A172 (cell line): ENCODE measurements at regions not wholly inside any gene's neighbourhood (a gene's known extent, or its start where the extent isn't known, plus 50 kb on each side); places are given as distances from the start of the nearest gene placed in this dataset.

Experiments
- DNase-seq: peaks from one replicate; pipeline ENCODE4 v3.0.0-alpha.2; 2015; ENCODE audit warnings: low spot score

DNA sequence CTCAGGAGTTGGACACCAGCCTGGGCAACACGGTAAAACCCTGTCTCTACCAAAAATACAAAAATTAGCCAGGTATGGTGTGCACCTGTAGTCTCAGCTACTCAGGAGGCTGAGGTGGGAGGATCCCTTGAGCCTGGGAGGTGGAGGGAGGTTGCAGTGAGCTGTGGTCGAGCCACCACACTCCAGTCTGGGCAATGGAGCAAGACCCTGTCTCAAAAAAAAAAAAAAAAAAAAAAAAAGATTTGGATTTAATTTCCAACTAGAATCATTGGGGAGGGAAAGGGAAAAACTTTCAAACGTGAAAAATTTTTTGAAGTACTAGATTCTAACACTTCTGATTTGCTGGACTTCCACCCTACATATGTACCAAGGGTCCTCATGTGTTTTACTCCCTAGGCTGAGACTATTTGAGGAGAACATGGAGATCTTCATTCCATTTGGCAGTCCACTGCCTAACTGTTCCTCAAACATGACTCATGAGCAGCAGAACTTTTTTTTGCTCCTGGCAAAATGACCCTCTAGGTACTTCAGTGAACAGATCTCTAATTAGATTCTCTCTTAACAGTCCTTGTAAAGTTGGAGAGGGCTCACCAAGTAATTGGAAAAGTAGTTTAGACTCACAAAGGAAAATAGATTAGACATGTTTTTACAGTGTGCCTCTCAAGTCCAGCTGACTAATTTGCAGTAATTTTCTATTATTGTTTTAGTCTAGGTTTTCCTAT is 267.6 kb downstream of the METTL4 start:
- DNase-seq, result peak; percentile 64

DNA sequence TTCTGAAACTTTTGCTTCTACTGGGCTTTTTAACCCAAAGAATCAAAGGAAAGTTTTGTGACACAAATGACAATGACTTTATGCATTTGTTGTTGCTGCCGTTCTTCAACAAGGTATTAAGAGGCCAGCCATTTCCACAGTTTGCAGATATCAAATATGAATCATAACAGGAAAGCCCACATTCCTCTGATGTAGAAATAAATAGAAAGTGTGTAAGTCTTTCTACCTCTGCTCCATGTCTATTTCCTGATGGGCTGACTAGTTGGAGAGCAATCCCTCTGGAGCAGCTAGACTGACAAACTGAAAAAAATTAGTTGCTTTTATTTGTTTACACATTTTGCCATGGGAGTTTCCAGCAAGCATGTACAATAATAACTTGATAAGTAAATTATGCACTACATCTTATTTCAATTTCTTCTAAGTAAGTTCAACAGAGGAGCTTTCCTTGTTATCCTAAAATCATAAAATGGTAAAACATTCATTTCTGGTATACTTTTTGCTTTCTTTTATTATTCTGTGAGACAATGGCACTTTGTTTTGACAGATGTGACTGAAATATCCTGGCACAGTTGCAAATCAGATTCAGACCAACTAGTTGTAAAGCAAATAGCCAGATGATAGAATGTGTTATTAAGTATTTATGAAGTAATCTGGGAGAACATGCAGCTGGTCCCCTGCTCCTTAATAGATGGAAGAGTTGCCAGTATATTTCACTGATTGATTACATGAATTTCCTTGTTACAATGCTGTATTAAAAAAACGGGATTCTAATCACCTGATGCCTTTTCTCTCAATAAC is 266.7 kb downstream of the METTL4 start:
- DNase-seq, result peak; percentile 45

DNA sequence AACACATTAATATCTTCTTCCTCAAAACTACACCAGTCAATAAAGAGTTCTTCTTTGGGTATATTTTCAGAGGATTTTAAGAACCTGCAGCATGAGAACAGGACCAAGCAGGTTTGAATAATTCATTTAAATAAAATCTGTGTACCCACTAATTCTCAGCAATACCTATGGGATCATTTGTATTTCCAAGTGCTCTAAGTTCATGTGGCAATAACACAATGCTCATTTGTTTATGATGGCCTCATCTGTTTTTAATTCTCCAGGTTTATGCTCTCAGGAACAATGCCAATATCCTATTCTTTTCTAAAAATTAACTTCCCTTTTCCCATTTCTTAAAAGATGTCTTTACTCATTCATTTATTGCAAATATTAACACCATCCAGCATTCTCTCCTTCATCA is 264.7 kb downstream of the METTL4 start:
- DNase-seq, result no peak

DNA sequence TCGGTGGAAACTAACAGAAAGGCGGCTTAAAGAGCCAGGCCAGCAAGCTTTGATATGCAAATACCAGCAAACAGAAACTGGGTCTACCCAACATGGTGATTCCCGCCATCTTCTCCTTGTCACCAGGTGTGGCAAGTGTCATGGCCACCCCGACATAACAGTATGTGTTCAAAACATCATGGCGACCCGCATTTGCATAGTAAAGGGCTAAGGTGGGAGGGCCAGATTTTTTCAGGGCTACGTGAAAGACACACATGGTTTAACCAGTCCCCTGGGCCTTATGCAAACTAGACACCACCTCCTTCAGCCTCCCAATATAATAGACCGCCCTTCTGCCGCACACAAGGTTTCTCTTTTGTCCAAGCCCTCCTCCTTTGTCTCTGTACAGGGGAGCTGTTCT is 260.4 kb downstream of the METTL4 start:
- no peak for DNase-seq

DNA sequence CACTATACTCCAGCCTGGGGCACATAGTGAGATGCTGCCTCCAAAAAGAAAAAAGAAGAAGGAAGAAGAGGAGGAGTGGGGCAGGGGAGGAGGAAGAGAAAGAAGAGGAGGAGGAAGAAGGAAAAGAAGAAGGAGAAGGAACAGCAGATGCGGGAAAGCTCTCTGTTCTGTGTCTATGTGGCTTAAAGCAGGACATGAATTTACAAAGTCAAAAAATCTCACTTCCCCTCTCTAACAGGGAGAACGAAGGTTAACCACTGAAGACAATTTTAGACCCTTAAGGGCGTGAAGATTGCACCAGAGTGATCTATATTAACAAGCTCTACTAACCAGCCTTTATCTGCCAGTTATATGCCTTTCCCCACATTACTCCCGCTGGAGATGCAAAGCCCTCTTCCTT is 258.9 kb downstream of the METTL4 start:
- DNase-seq, result no peak

DNA sequence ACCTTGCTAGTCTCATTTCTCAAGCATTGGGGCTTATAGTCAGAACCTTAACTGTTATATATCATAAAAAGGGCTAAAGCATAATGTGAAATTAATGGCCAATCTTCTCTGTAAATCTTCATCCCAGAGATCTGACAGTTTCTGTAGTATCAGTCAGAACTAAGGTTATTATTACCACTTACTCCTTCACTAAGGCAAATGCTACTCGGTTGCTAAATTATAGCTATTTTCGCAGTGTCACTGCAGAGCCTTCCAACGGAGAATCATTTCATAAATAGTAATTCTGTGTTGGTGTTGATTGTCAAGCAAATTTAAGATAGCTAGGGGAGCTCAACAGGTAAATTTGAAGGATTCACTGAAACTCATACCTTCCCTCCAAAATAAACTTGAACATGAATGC is 258.0 kb downstream of the METTL4 start:
- DNase-seq, result no peak

DNA sequence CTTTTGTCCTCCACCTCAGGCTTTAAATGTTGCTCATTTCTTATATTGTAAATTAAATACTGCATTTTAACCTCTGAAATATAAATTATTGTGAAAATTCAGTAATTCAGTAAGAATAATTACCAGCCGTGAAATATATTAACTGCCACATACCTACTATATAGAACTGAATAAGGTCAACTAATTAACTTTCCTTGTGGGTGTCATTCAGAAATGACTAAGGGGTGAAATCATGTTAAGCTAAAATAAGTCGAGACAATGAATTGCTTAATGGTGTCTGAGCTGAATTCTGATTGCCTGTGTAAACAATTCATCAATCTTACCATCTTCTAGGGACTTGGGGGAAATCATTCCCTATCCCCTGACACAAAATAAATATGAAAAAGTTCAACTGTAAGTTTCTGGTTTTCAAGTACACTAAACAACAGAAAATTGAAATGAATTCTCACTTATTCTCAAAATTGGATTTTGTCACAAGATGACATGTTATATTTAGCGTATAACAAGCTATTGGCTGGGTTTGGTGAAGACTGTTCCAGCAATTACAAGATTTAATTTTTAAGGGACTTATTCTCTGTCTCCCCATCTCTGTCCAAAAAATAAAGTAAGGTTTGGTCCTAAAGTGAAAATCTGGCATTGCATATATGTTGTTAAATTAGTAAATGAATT is 255.1 kb downstream of the METTL4 start:
- no peak for DNase-seq

DNA sequence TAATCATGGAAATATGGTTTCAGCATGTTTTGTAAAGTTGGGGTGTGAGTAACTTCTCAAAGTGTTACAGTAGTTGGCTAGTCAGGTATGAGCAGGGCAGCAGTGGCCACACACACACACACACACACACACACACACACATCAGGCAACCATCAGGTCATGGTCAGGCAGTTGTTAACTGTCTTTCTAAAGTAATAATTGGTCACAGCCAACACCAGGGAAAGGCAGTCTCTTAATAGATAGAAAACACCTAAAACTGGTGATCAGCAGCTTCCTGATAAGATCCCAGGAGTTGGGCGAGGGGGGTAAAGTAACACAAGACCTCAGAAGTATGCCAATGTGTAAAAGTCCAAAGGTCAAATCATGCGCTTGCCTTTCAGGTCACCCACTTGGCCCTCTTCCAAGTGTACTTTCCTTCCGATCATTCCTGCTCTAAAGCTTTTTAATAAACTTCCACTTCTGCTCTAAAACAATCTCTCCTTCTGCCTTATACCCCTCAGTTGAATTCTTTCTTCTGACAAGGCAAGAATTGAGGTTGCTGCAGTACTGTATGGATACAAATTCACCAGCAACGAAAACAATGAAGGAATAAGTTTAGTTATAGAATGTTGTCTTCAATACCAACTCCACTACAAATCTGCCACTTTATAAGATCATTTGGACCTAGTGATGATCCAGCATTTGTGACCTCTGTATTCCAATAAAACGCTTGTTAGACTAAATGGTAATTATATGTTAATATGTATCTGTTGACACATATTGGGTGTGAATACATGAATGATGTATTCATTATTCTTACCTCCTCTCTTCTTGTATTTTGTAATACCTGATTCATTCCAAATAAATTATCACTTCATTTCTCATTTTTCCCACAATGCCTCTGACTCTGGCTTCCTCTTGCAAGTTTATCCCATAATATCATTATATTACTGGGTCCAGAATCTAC is 254.3 kb downstream of the METTL4 start:
- no peak for DNase-seq

DNA sequence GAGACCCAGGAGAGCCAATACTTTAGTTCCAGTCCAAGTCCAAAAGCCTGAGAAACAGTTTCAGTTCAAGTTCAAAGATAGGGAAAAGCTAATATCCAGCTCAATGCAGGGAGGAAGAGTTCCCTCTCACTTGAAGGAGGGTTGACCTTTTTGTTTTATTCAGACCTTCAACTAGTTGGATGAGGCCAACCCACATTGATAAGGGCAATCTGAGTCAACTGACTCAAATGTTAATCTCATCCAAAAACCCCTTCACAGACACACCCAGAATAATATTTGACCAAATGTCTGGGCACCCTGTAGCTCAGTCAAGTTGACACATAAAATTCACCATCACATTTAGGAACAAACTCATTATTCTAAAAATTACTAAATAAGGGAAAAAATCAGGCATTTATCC is 246.8 kb downstream of the METTL4 start:
- no peak for DNase-seq

DNA sequence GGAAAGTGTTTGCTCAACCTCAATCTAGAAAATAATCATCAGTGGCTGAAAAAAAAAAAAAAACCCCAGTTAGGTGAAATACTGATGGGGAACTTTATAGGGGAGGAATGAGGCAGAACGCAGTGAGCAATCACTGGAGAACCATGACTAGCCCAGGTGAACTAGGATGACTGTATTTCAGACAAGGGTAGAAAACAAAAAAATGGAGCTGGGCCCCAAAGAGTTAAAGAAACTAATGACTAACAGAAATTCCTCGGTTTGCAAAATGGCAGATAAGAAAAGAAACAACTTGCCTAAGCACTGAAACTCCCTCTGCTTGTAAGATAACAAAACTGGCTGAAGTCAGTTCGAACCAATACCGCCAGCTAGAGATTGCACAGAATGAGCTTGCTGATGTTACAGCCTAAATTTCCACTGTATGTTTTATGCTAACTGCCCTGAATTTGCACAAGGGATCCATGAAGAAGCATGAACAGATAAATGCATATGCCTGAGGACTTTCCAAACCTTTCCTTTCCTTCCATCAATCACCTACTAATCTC is 245.9 kb downstream of the METTL4 start:
- DNase-seq, result peak; percentile 55

DNA sequence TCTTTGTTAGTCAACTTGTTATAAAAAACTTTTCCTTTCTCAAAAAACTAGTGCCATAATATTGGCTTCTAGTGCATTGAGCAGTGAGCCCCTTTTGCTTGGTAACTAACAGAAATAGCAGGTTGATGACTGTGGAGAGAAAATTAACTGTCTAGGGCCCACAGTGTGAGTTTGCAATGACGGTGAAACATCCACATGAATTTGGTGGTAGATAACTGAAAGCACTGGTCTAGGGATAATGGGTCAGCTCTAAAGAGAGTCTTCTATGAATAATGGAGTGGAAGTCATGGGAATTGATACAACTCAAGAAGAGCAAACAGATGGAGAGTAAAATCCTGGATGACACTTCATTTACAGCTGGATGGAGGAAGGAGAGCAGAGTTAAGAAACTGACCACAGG is 245.4 kb downstream of the METTL4 start:
- no peak for DNase-seq

DNA sequence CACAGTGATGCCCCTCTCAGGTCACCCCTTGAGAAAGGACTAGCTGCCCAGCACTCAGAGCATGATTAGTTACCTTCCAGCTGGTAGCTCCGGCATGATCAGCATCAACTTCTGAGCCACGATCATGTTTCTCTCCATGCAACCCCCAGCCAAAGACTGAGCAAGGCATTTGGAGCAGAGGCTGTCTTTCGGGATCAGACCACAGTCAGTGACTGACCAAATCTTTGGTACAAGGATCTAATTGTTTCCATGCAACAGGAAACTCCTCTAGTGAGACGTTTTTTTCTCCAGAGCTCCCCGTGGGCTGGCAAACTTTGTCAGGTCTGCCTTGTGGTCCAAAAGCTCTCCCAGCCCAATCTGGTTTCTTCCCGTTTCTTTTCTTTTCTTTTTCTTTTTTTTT is 244.3 kb downstream of the METTL4 start:
- DNase-seq, result no peak

DNA sequence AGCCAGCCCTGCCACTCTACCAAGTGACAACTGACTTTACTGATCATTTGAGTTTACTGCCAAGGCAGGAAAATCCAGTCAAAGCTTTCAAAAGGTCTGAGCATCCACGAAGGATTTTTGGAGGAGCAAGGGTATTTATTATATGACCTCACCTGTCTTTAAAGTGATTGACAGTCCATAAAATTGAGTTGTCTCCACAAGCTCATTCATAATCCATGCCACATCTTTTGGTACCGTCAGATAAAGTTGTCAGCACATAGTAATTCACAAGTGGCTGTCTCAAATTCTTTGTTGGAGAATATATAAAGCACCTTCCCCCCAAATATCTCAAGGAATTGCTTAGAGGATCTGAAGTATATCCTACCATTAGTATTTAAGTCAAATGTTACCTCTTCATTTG is 240.5 kb downstream of the METTL4 start:
- no peak for DNase-seq

DNA sequence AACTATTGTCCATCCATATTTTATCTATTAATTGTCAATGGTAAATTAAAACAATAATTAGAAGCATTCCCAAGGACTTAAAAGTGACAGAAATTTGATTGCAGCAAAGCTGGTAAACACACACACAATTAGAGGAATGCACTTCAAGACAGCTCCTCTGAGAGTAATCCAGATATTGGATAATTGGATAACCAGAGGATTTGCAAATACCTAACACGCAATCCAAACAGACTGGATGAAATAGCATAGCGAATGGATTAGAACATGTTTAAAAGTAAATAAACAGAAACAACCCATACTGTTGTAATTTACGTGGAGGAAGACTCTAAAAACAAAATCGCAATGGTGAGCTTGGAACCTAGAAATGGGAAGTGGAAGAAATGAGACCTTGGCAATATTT is 239.8 kb downstream of the METTL4 start:
- DNase-seq, result no peak

DNA sequence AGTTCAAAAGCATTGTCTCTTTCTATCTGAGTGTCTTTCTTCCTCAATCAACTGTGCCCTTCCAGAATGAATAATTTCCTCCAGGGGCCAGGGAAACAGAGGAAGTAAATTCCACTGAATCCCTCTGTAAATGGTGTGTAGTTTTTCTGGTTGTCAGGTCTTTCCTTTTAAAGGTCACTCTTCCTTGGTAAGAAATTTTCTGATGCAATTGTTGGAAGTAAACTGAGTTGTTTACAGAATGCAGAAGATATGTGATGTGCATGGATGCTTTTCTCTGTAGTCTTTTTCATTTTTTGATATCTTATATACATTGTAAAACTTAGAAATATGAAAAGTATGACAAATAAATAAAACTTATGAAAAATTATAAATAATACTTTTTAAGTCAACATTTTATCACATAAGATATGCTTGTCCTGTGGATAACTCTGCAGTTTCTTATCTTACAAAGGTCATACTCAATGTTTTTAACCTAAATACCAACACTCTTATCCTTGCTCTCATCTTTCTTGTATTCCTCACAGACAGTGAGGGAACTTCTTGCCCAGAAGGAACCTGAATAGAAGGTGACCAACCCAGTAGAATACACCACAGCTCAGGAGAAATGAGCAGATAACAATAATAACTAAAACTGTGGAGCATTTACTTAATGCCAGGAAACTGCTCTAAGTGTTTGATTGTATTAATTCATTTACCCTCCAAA is 234.5 kb downstream of the METTL4 start:
- no peak for DNase-seq

DNA sequence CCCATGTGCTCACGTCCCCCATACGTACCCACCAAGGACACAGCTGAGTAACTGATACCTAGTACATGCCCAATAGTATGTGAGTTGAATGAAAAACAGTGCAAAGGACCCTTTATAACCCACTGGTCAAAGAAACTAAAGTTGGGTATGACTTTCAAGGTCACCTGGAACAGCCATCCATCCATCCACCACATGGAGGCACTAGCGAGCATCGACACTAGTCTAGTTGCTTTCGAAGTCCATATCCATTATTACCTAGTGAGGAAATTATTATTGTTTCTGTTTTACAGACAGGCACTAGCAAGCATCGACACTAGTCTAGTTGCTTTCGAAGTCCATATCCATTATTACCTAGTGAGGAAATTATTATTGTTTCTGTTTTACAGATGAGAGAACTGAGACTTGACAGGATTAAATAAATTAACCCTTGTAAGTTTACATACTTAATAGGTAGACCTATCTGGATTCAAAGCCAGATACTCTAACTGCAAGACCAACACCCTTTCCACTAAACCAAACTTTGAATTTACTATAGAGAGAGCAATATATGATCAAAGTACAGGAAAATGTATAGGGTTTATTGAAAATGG is 233.7 kb downstream of the METTL4 start:
- peak; percentile 22 for DNase-seq

DNA sequence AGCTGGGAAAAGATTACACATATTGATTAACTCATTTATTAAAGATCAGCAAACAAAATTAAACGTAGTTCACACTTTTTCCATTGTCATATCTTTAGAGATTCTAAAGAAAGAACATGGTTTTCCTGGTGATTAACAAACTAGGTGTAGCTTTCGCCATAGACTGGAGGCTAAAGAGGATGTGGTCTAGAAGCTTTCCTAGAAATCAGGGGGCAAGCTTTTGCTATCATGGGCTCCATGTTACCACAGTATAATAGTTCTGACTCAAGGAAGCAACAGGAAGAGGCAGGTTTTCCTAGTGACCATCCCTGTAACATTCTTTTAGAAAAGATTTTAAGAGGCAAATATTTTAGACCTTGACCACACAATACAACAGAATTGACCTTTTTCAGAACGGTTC is 232.7 kb downstream of the METTL4 start:
- no peak for DNase-seq

DNA sequence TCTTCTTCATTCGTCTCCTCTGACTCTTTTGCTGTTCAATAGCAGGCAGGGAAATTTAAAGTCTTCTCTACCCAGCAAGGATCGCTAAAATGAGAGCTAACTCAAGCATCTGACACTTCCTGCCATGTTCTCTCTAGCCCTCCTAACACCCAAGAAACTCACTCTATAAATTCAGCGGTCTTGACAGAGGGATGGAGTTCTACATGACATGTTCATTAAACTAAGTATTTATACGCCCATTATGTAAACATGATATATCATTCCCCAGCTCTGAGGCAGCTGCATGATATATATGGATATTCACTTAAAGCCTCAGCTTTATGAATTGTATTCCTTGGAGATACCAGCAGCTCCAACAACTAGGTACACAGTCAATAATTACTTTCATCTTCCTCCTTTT is 231.0 kb downstream of the METTL4 start:
- no peak for DNase-seq

DNA sequence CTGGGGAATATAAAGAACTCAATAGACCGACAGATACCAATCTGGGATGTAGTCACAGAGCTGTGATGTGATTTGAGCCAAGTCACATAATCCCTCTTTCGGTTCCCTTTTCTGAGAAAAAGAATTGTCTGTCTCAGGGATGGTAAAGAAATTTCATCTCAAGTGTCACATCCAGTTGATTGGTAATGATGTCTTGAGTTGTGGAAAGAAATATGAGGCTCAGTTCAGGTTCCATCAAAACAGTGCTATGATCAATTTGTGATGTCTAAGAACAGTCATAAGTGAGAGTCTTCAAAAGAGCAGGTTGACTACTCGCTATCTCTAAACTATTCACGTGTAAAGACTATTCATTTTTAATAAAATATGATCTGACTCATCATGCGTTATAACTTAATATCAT is 223.3 kb downstream of the METTL4 start:
- DNase-seq, result no peak

DNA sequence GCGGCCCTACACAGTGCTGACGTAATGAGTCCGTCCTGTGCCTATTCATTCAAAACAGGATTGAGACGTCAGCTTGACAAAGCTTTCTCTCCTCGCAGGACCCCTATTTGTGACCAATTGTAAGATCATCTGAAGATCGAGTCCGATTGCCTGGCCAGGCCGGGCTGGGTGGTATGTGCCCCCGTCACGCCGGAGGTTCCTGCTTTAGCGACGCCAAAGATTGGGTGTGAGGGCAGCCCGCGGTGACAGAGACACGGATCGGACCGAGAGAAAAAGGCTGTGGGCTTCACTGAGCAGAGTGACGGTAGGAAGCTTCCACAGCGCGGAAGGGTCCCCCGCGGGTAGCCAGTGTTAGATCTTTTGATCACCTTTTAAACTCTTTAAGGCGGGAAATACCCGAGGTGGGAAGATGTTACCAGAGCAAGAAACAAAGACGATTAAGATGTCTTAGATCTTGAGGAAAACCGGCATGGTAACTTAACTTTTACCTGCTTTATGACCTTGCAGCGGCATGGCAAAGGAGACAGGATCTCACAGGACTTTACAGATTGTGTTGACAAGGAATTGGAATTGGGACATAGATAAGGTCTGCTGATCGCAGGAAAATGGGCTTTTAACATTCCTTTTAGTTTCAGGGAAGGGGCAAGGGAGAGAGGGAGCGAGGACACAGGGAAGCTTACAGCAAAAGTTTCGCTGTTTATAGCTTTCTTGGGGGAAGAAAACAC is 220.0 kb downstream of the METTL4 start:
- no peak for DNase-seq
